T-helper 2 cell treated with Interferon-gamma antibody and Interleukin-4, amounts not matched to agents 5 μg/mL and 100 μg/mL, for 36 hours (primary cell): ENCODE measurements at regions not wholly inside any gene's neighbourhood (a gene's known extent, or its start where the extent isn't known, plus 50 kb on each side); places are given as distances from the start of the nearest gene placed in this dataset.

Source experiments
- DNase-seq: peaks from one replicate; pipeline ENCODE4 v3.0.0; 2021; ENCODE audit warnings: low spot score
- H3K27ac Mint-ChIP-seq: one replicate; pipeline ENCODE4 v1.8.0; 2021; ENCODE audit warnings: mild to moderate bottlenecking, mixed read lengths
- H3K27me3 Mint-ChIP-seq: one replicate; pipeline ENCODE4 v1.8.0; 2021; ENCODE audit warnings: low read depth, mixed read lengths
- H3K36me3 Mint-ChIP-seq: one replicate; pipeline ENCODE4 v1.8.0; 2021; ENCODE audit warnings: low read depth, mixed read lengths
- H3K4me1 Mint-ChIP-seq: one replicate; pipeline ENCODE4 v1.8.0; 2021; ENCODE audit warnings: low read depth, mixed read lengths
- H3K4me3 Mint-ChIP-seq: one replicate; pipeline ENCODE4 v1.8.0; 2022; ENCODE audit warnings: mild to moderate bottlenecking, moderate library complexity, mixed read lengths
- H3K9me3 Mint-ChIP-seq: one replicate; pipeline ENCODE4 v1.8.0; 2021; ENCODE audit warnings: mixed read lengths

GRCh38 chr16:49055824-49056545, 225.7 kb downstream of the CBLN1 start:
- no peaks in the 10 kb centered on the region for H3K27me3 Mint-ChIP-seq
- DNase-seq: no peak
- no peaks in the 10 kb centered on the region for H3K4me1 Mint-ChIP-seq
- H3K9me3 Mint-ChIP-seq: no peaks in the 10 kb centered on the region
- H3K36me3 Mint-ChIP-seq: no peaks in the 10 kb centered on the region
- H3K27ac Mint-ChIP-seq: no peak overlapping the region
- H3K4me3 Mint-ChIP-seq: no peak overlapping the region

GRCh38 chr16:49055291-49055690, 226.3 kb downstream of the CBLN1 start:
- no peak overlapping the region for H3K27ac Mint-ChIP-seq

GRCh38 chr16:49054606-49055005, 227.0 kb downstream of the CBLN1 start:
- DNase-seq: no peak
- H3K27me3 Mint-ChIP-seq: no peaks in the 10 kb centered on the region
- H3K4me3 Mint-ChIP-seq: no peak overlapping the region
- H3K36me3 Mint-ChIP-seq: no peaks in the 10 kb centered on the region
- H3K4me1 Mint-ChIP-seq: no peaks in the 10 kb centered on the region
- no peaks in the 10 kb centered on the region for H3K9me3 Mint-ChIP-seq
- H3K27ac Mint-ChIP-seq: no peak overlapping the region

More at GRCh38 chr16:49055291-49055690, 226.3 kb downstream of the CBLN1 start:
- Mint-ChIP-seq H3K36me3 (no peaks in the 10 kb centered on the region), H3K4me3 (no peak overlapping the region), H3K27me3 (no peaks in the 10 kb centered on the region), H3K4me1 (no peaks in the 10 kb centered on the region), H3K9me3 (no peaks in the 10 kb centered on the region)
- DNase-seq: no peak

GRCh38 chr16:49052846-49053245, 228.8 kb downstream of the CBLN1 start:
- Mint-ChIP-seq H3K36me3 (no peaks in the 10 kb centered on the region), H3K9me3 (no peaks in the 10 kb centered on the region), H3K27me3 (no peaks in the 10 kb centered on the region), H3K4me1 (no peaks in the 10 kb centered on the region), H3K4me3 (no peak overlapping the region), H3K27ac (no peak overlapping the region)
- DNase-seq: no peak

GRCh38 chr16:49051576-49051975, 230.1 kb downstream of the CBLN1 start:
- Mint-ChIP-seq H3K9me3 (no peaks in the 10 kb centered on the region), H3K4me1 (no peaks in the 10 kb centered on the region), H3K4me3 (no peak overlapping the region), H3K36me3 (no peaks in the 10 kb centered on the region), H3K27ac (no peak overlapping the region), H3K27me3 (no peaks in the 10 kb centered on the region)
- DNase-seq: no peak

- no peak overlapping the region for H3K4me3 Mint-ChIP-seq
Measured at GRCh38 chr16:49050607-49051006, 231.0 kb downstream of the CBLN1 start.

GRCh38 chr16:49049644-49050043, 232.0 kb downstream of the CBLN1 start:
- H3K4me1 Mint-ChIP-seq: no peaks in the 10 kb centered on the region
- H3K27me3 Mint-ChIP-seq: no peaks in the 10 kb centered on the region
- H3K9me3 Mint-ChIP-seq: no peaks in the 10 kb centered on the region
- no peak overlapping the region for H3K4me3 Mint-ChIP-seq
- DNase-seq: no peak
- no peaks in the 10 kb centered on the region for H3K36me3 Mint-ChIP-seq
- H3K27ac Mint-ChIP-seq: no peak overlapping the region

More at GRCh38 chr16:49050607-49051006, 231.0 kb downstream of the CBLN1 start:
- H3K36me3 Mint-ChIP-seq: no peaks in the 10 kb centered on the region
- H3K4me1 Mint-ChIP-seq: no peaks in the 10 kb centered on the region
- H3K27me3 Mint-ChIP-seq: no peaks in the 10 kb centered on the region
- H3K27ac Mint-ChIP-seq: no peak overlapping the region
- H3K9me3 Mint-ChIP-seq: no peaks in the 10 kb centered on the region
- no peak for DNase-seq

GRCh38 chr16:49049191-49049590, 232.4 kb downstream of the CBLN1 start:
- Mint-ChIP-seq H3K4me3 (no peak overlapping the region), H3K27me3 (no peaks in the 10 kb centered on the region), H3K4me1 (no peaks in the 10 kb centered on the region), H3K9me3 (no peaks in the 10 kb centered on the region), H3K27ac (no peak overlapping the region), H3K36me3 (no peaks in the 10 kb centered on the region)
- DNase-seq: no peak

- no peaks in the 10 kb centered on the region for H3K4me1 Mint-ChIP-seq
- no peaks in the 10 kb centered on the region for H3K36me3 Mint-ChIP-seq
- no peak overlapping the region for H3K27ac Mint-ChIP-seq
- no peak for DNase-seq
- H3K27me3 Mint-ChIP-seq: no peaks in the 10 kb centered on the region
- no peaks in the 10 kb centered on the region for H3K9me3 Mint-ChIP-seq
- no peak overlapping the region for H3K4me3 Mint-ChIP-seq
Measured at GRCh38 chr16:49048557-49048956, 233.1 kb downstream of the CBLN1 start.

- no peak overlapping the region for H3K4me3 Mint-ChIP-seq
- H3K4me1 Mint-ChIP-seq: no peaks in the 10 kb centered on the region
- H3K27ac Mint-ChIP-seq: no peak overlapping the region
- H3K36me3 Mint-ChIP-seq: no peaks in the 10 kb centered on the region
- peaks cover 8% of the 10 kb centered on the region for H3K9me3 Mint-ChIP-seq
- H3K27me3 Mint-ChIP-seq: no peaks in the 10 kb centered on the region
- DNase-seq: no peak
Measured at GRCh38 chr16:49036126-49036525, 245.5 kb downstream of the CBLN1 start.

GRCh38 chr16:49027420-49027819, 254.2 kb downstream of the CBLN1 start:
- Mint-ChIP-seq H3K4me3 (no peak overlapping the region), H3K27me3 (no peaks in the 10 kb centered on the region), H3K27ac (no peak overlapping the region), H3K36me3 (no peaks in the 10 kb centered on the region), H3K9me3 (peaks cover 8% of the 10 kb centered on the region), H3K4me1 (no peaks in the 10 kb centered on the region)
- no peak for DNase-seq

- H3K36me3 Mint-ChIP-seq: no peaks in the 10 kb centered on the region
- H3K9me3 Mint-ChIP-seq: peaks cover 2% of the 10 kb centered on the region
- H3K4me3 Mint-ChIP-seq: no peak overlapping the region
- H3K27ac Mint-ChIP-seq: no peak overlapping the region
- H3K27me3 Mint-ChIP-seq: no peaks in the 10 kb centered on the region
- no peaks in the 10 kb centered on the region for H3K4me1 Mint-ChIP-seq
- DNase-seq: no peak
Measured at GRCh38 chr16:49026566-49027181, 255.0 kb downstream of the CBLN1 start.

- Mint-ChIP-seq H3K9me3 (no peaks in the 10 kb centered on the region), H3K27ac (no peak overlapping the region), H3K36me3 (no peaks in the 10 kb centered on the region), H3K4me3 (no peak overlapping the region), H3K4me1 (no peaks in the 10 kb centered on the region), H3K27me3 (no peaks in the 10 kb centered on the region)
- DNase-seq: no peak
Measured at GRCh38 chr16:49024896-49025295, 256.7 kb downstream of the CBLN1 start.

GRCh38 chr16:49024016-49024415, 257.6 kb downstream of the CBLN1 start:
- Mint-ChIP-seq H3K9me3 (no peaks in the 10 kb centered on the region), H3K36me3 (no peaks in the 10 kb centered on the region)

GRCh38 chr16:49023050-49023449, 258.6 kb downstream of the CBLN1 start:
- H3K4me1 Mint-ChIP-seq: no peaks in the 10 kb centered on the region
- no peaks in the 10 kb centered on the region for H3K27me3 Mint-ChIP-seq
- DNase-seq: no peak
- H3K27ac Mint-ChIP-seq: no peak overlapping the region
- H3K36me3 Mint-ChIP-seq: no peaks in the 10 kb centered on the region
- no peaks in the 10 kb centered on the region for H3K9me3 Mint-ChIP-seq
- H3K4me3 Mint-ChIP-seq: no peak overlapping the region

More at GRCh38 chr16:49024016-49024415, 257.6 kb downstream of the CBLN1 start:
- no peaks in the 10 kb centered on the region for H3K4me1 Mint-ChIP-seq
- H3K27me3 Mint-ChIP-seq: no peaks in the 10 kb centered on the region
- no peak overlapping the region for H3K27ac Mint-ChIP-seq
- H3K4me3 Mint-ChIP-seq: no peak overlapping the region
- no peak for DNase-seq
